Osteoblast (primary cell): ENCODE measurements at regions not wholly inside any gene's neighbourhood (a gene's known extent, or its start where the extent isn't known, plus 50 kb on each side); places are given as distances from the start of the nearest gene placed in this dataset.

Experiments
- DNase-seq: peaks from one replicate; pipeline ENCODE4 v3.0.0; 2011; ENCODE audit warnings: low spot score, mixed read lengths; ENCODE audit not compliant: insufficient read length; ENCODE audit errors: missing footprints
- H2AFZ ChIP-seq: 2 replicates; pipeline ENCODE4 v1.6.0; 2011; ENCODE audit warnings: mild to moderate bottlenecking, low read length
- H3K27ac ChIP-seq: 2 replicates; pipeline ENCODE4 v1.5.1; 2011; ENCODE audit warnings: mild to moderate bottlenecking, low read depth, low read length, moderate library complexity
- H3K27me3 ChIP-seq: 2 replicates; pipeline ENCODE4 v1.6.0; 2012; ENCODE audit warnings: mild to moderate bottlenecking, control low read depth, inconsistent platforms, low read length, moderate library complexity; ENCODE audit not compliant: insufficient read depth
- H3K36me3 ChIP-seq: 2 replicates; pipeline ENCODE4 v1.5.1; 2011; ENCODE audit warnings: mild to moderate bottlenecking, low read length, control low read depth, moderate library complexity; ENCODE audit not compliant: insufficient read depth
- H3K4me1 ChIP-seq: 2 replicates; pipeline ENCODE4 v1.5.1; 2011; ENCODE audit warnings: mild to moderate bottlenecking, low read length, control low read depth, moderate library complexity; ENCODE audit not compliant: insufficient read depth
- H3K4me2 ChIP-seq: 2 replicates; pipeline ENCODE4 v1.6.0; 2011; ENCODE audit warnings: mild to moderate bottlenecking, low read length; ENCODE audit not compliant: insufficient read depth
- H3K4me3 ChIP-seq: fragments of 200-600 bp; sonication (generic); 3 replicates; pipeline ENCODE4 v1.5.1; 2012; ENCODE audit warnings: mild to moderate bottlenecking, low read length, inconsistent platforms; ENCODE audit not compliant: insufficient read depth
- H3K79me2 ChIP-seq: 2 replicates; pipeline ENCODE4 v1.6.0; 2012; ENCODE audit warnings: mild to moderate bottlenecking, low read length, control low read depth, inconsistent platforms; ENCODE audit not compliant: insufficient read depth
- H3K9me3 ChIP-seq: 2 replicates; pipeline ENCODE4 v1.5.1; 2011; ENCODE audit warnings: low read depth, low read length, control low read depth
- H4K20me1 ChIP-seq: 2 replicates; pipeline ENCODE4 v1.6.0; 2012; ENCODE audit warnings: mild to moderate bottlenecking, low read length, control low read depth; ENCODE audit not compliant: insufficient read depth
- CTCF ChIP-seq: IDR thresholded peaks from 2 replicates; pipeline ENCODE4 v1.5.1; 2011; ENCODE audit warnings: mild to moderate bottlenecking, low read depth, low read length, moderate library complexity; ENCODE audit errors: extremely low read depth

GRCh38 chr21:35351434-35351833 lies 302.3 kb upstream of the RUNX1 start:
- H3K27me3 ChIP-seq = no peaks in the 10 kb centered on the region
- DNase-seq = no peak
- H4K20me1 ChIP-seq = no peaks in the 10 kb centered on the region
- TF ChIP-seq CTCF = no peak
- H3K4me2 ChIP-seq = no peak overlapping the region
- H3K4me3 ChIP-seq = no peak overlapping the region
- H3K27ac ChIP-seq = peak overlapping the region; percentile 71
- no peaks in the 10 kb centered on the region for H3K9me3 ChIP-seq
- H2AFZ ChIP-seq = no peak overlapping the region
- H3K36me3 ChIP-seq = no peaks in the 10 kb centered on the region
- peaks cover 27% of the 10 kb centered on the region for H3K4me1 ChIP-seq
- no peaks in the 10 kb centered on the region for H3K79me2 ChIP-seq

GRCh38 chr21:35350965-35351364 lies 301.9 kb upstream of the RUNX1 start:
- H3K9me3 ChIP-seq = no peaks in the 10 kb centered on the region
- H3K4me1 ChIP-seq = peaks cover 27% of the 10 kb centered on the region
- no peaks in the 10 kb centered on the region for H4K20me1 ChIP-seq
- H3K27me3 ChIP-seq = no peaks in the 10 kb centered on the region
- no peak overlapping the region for H3K4me2 ChIP-seq
- DNase-seq = no peak
- no peak for TF ChIP-seq CTCF
- H3K36me3 ChIP-seq = no peaks in the 10 kb centered on the region
- H3K4me3 ChIP-seq = no peak overlapping the region
- H2AFZ ChIP-seq = no peak overlapping the region
- H3K27ac ChIP-seq = peak overlapping the region; percentile 71
- no peaks in the 10 kb centered on the region for H3K79me2 ChIP-seq

DNA sequence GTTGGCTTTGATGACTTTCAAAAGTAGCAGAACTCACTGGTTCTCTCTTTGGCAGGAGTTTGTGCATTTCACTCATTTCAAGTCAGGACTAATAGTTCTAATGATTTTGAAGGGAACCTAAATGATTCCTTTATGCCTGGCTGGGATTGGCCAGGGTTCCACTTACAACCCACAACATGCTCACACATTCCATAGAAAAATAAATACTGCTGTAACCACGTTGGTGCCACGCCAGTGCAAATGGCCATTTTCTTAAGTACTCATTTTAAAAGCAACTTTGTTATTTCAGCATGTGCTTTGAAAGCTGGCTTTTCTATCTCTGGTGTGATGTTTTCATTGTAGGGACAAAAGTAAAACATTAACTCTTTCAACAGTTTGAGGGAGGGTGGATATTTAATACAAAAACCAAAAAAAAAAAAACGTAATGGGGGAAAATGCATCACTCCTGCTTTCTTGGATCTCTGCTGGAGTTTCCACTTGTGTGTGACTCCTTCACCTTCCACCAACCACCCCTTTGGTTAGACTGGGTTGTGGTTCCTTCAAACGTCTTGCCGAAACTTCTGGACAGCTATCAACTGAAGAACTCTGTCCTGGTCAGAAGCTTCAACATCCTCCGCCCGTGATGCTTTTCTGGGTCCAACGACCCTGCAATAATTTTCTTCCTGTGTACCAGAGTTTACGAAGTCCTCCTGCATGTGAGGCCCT lies 300.4 kb upstream of the RUNX1 start:
- Histone ChIP-seq H3K4me3 (no peak overlapping the region), H3K4me1 (peaks cover 27% of the 10 kb centered on the region), H4K20me1 (no peaks in the 10 kb centered on the region), H2AFZ (no peak overlapping the region), H3K79me2 (no peaks in the 10 kb centered on the region), H3K27ac (peak overlapping the region; percentile 24), H3K27me3 (no peaks in the 10 kb centered on the region), H3K4me2 (peak overlapping the region; percentile 5), H3K36me3 (no peaks in the 10 kb centered on the region), H3K9me3 (no peaks in the 10 kb centered on the region)
- no peak for DNase-seq
- no peak for TF ChIP-seq CTCF

DNA sequence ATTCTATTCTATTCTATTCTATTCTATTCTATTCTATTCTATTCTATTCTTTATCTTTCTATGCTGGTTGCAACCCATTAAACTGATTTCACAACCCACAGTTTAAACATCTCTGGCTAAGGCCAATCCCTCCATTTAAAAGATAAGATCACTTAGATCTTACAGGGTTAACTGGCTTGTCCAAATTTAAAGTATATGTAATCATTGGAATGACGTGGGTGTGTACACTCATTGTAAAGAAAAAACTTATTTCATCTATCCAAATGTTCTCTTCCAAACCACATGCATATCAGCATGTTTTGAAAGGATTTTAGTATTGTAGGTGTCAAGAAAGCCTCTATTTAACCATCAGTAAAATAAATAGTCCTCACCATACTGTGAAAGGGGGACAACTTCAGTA lies 299.6 kb upstream of the RUNX1 start:
- no peak for DNase-seq
- no peak for TF ChIP-seq CTCF
- H3K4me1 ChIP-seq = peaks cover 27% of the 10 kb centered on the region
- H2AFZ ChIP-seq = no peak overlapping the region
- H3K4me3 ChIP-seq = no peak overlapping the region
- no peaks in the 10 kb centered on the region for H3K36me3 ChIP-seq
- H3K27me3 ChIP-seq = no peaks in the 10 kb centered on the region
- no peaks in the 10 kb centered on the region for H3K9me3 ChIP-seq
- no peaks in the 10 kb centered on the region for H4K20me1 ChIP-seq
- H3K4me2 ChIP-seq = peak overlapping the region; percentile 5
- H3K79me2 ChIP-seq = no peaks in the 10 kb centered on the region
- peak overlapping the region; percentile 24 for H3K27ac ChIP-seq
